CMK (cell line): ENCODE measurements at regions not wholly inside any gene's neighbourhood (a gene's known extent, or its start where the extent isn't known, plus 50 kb on each side); places are given as distances from the start of the nearest gene placed in this dataset.

ENCODE experiments used
- DNase-seq: peaks from one replicate; pipeline ENCODE4 v3.0.0-alpha.2; 2010; ENCODE audit warnings: low read depth

- DNase-seq: no peak
Measured at GRCh38 chr3:66854601-66855151, 143.4 kb upstream of the KBTBD8 start.

- DNase-seq: peak; percentile 71
Measured at GRCh38 chr3:66856533-66856932, 141.6 kb upstream of the KBTBD8 start.

GRCh38 chr3:66858656-66859381 lies 139.3 kb upstream of the KBTBD8 start:
- DNase-seq: peak; percentile 78

GRCh38 chr3:66860771-66861170 lies 137.3 kb upstream of the KBTBD8 start:
- DNase-seq: no peak

- DNase-seq: no peak
Measured at GRCh38 chr3:66863205-66864111, 134.6 kb upstream of the KBTBD8 start.

- no peak for DNase-seq
Measured at GRCh38 chr3:66884659-66885058, 113.4 kb upstream of the KBTBD8 start.

GRCh38 chr3:66885326-66886000 lies 112.6 kb upstream of the KBTBD8 start:
- DNase-seq: no peak

GRCh38 chr3:66889750-66890494 lies 108.2 kb upstream of the KBTBD8 start:
- DNase-seq: no peak

GRCh38 chr3:66898155-66898554 lies 100.0 kb upstream of the KBTBD8 start:
- no peak for DNase-seq

GRCh38 chr3:66904336-66904735 lies 93.8 kb upstream of the KBTBD8 start:
- no peak for DNase-seq

GRCh38 chr3:66904831-66905493 lies 93.1 kb upstream of the KBTBD8 start:
- DNase-seq: no peak

GRCh38 chr3:66907136-66907535 lies 91.0 kb upstream of the KBTBD8 start:
- no peak for DNase-seq

- DNase-seq: no peak
Measured at GRCh38 chr3:66910266-66911055, 87.6 kb upstream of the KBTBD8 start.

- no peak for DNase-seq
Measured at GRCh38 chr3:66912306-66912705, 85.8 kb upstream of the KBTBD8 start.

GRCh38 chr3:66922058-66922457 lies 76.0 kb upstream of the KBTBD8 start:
- no peak for DNase-seq

- DNase-seq: no peak
Measured at GRCh38 chr3:66923969-66924368, 74.1 kb upstream of the KBTBD8 start.

- no peak for DNase-seq
Measured at GRCh38 chr3:66928252-66928651, 69.9 kb upstream of the KBTBD8 start.

GRCh38 chr3:66931291-66931690 lies 66.8 kb upstream of the KBTBD8 start:
- DNase-seq: no peak

- no peak for DNase-seq
Measured at GRCh38 chr3:66931699-66932098, 66.4 kb upstream of the KBTBD8 start.

- no peak for DNase-seq
Measured at GRCh38 chr3:66933233-66933632, 64.9 kb upstream of the KBTBD8 start.
